ENCODE measurements at regions not wholly inside any gene's neighbourhood (a gene's known extent, or its start where the extent isn't known, plus 50 kb on each side); places are given as distances from the start of the nearest gene placed in this dataset.

GRCh38 chr1:87820668-87821334 is 492.1 kb downstream of the LMO4 start (continued):
- TF ChIP-seq AR (CRISPR knock-in tag; IDR thresholded peaks at IDR 0.05) (no peak), ZNF232 (CRISPR knock-in tag; IDR thresholded peaks at IDR 0.05) (no peak), USF1 (CRISPR knock-in tag; IDR thresholded peaks at IDR 0.05) (no peak), ZBTB21 (CRISPR knock-in tag; IDR thresholded peaks at IDR 0.05; ENCODE audit: borderline replicate concordance) (no peak), TCF7 (CRISPR knock-in tag; IDR thresholded peaks at IDR 0.05; ENCODE audit: low read depth) (no peak), HMGA2 (CRISPR knock-in tag; IDR thresholded peaks at IDR 0.05) (no peak)

- TF ChIP-seq ZBTB21 (CRISPR knock-in tag; IDR thresholded peaks at IDR 0.05; ENCODE audit: borderline replicate concordance), result no peak
- TF ChIP-seq MXD4 (CRISPR knock-in tag; IDR thresholded peaks at IDR 0.05; ENCODE audit: borderline replicate concordance), result no peak
- TF ChIP-seq NFE2L1 (CRISPR knock-in tag; IDR thresholded peaks at IDR 0.05), result no peak
- no peak for TF ChIP-seq TCF7 (CRISPR knock-in tag; IDR thresholded peaks at IDR 0.05; ENCODE audit: low read depth)
- TF ChIP-seq ZMAT4 (CRISPR knock-in tag; IDR thresholded peaks at IDR 0.05), result no peak
- no peak for TF ChIP-seq SOX15 (CRISPR knock-in tag; IDR thresholded peaks at IDR 0.05)
- TF ChIP-seq ZNF281 (CRISPR knock-in tag; IDR thresholded peaks at IDR 0.05), result no peak
- TF ChIP-seq NFATC4 (CRISPR knock-in tag; IDR thresholded peaks at IDR 0.05), result no peak
- TF ChIP-seq RELA (CRISPR knock-in tag; IDR thresholded peaks at IDR 0.05; ENCODE audit: borderline replicate concordance), result no peak
- TF ChIP-seq ETV6 (CRISPR knock-in tag; IDR thresholded peaks at IDR 0.05), result no peak
- TF ChIP-seq ZNF219 (CRISPR knock-in tag; IDR thresholded peaks at IDR 0.05; ENCODE audit: borderline replicate concordance), result no peak
- no peak for TF ChIP-seq KAT7 (CRISPR knock-in tag; IDR thresholded peaks at IDR 0.05; ENCODE audit: borderline replicate concordance)
- Mint-ChIP-seq H3K4me1 (peaks cover 13% of the 10 kb centered on the region), H3K27ac (no peak overlapping the region), H3K4me3 (no peak overlapping the region), H3K9me3 (peaks cover under 1% of the 10 kb centered on the region; the same call in 1 of the 2 replicates), H3K36me3 (no peaks in the 10 kb centered on the region), H3K27me3 (ENCODE audit: low read depth) (no peaks in the 10 kb centered on the region)
- DNase-seq (ENCODE audit: low spot score) (no peak), ATAC-seq (no peak)
- ChIA-PET CTCF (interaction anchor here (0.6 kb wide), 1 partner anchor 58 kb away, joined by 3 read pairs; no protein-coding TSS in a partner anchor), POLR2A (no interaction called here)
These were observed 492.6 kb downstream of the LMO4 start for GRCh38 chr1:87821335-87821697.

GRCh38 chr1:87826681-87827251 is 498.1 kb downstream of the LMO4 start:
- DNase-seq (ENCODE audit: low spot score), result no peak
- H3K4me3 Mint-ChIP-seq, result no peak overlapping the region
- ATAC-seq, result no peak
- no peaks in the 10 kb centered on the region for H3K36me3 Mint-ChIP-seq
- H3K27me3 Mint-ChIP-seq (ENCODE audit: low read depth), result no peaks in the 10 kb centered on the region
- ChIA-PET POLR2A (no interaction called here), CTCF (no interaction called here)
- no peak overlapping the region for H3K27ac Mint-ChIP-seq
- peaks cover 4% of the 10 kb centered on the region; the same call in 1 of the 2 replicates for H3K9me3 Mint-ChIP-seq
- H3K4me1 Mint-ChIP-seq, result no peaks in the 10 kb centered on the region
- TF ChIP-seq CREB1 (CRISPR knock-in tag; IDR thresholded peaks at IDR 0.05) (no peak), ZSCAN18 (CRISPR knock-in tag; IDR thresholded peaks at IDR 0.05) (no peak), CTCF (IDR thresholded peaks at IDR 0.05) (no peak)
